GM19468 (cell line): ENCODE measurements at regions not wholly inside any gene's neighbourhood (a gene's known extent, or its start where the extent isn't known, plus 50 kb on each side); places are given as distances from the start of the nearest gene placed in this dataset.
"Not testable (repeated sequence)": the region's sequence is repeated elsewhere in the genome, so short reads cannot be mapped to it uniquely, and the experiment has no call there.

ENCODE experiments used
- ATAC-seq: cut with Tn5 transposase; IDR thresholded peaks from one replicate; pipeline ENCODE4 v1.9.1; 2021; ENCODE audit warnings: mild to moderate bottlenecking, moderate library complexity, moderate number of reproducible peaks; ENCODE audit not compliant: unreplicated experiment; ENCODE audit errors: extremely low read depth

DNA sequence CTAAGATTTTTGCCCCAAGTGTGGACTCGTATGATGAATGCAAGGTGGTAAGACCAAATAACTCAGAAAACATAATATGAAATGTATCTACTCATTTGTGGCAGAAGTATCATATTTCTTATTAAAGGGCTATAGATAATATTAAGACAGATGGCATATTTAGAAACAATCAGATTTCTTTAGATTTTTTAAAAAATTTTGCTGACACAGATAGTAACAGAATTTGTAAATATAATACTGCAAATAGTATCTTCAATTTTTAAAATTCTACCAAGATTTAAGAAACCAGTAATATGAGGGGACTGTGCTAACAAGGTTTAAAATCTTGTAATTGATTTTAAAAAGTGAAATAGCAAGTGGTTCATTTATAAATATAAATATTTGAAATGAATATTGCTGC is 1064.1 kb downstream of the DIPK2A start:
- no peak for ATAC-seq

DNA sequence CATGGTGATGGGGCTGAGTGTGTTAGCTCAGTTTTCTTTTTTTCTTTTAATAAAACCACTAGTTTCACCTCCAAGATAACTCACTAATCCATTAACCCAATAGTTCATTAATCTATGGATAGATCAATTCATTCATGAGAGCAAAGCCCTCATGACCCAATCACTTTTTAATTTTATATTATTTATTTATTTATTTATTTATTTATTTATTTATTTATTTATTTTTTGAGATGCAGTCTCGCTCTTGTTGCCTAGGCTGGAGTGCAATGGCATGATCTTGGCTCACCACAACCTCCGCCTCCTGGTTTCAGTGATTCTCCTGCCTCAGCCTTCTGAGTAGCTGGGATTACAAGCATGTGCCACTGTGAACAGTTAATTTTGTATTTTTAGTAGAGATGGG is 1082.4 kb downstream of the DIPK2A start:
- ATAC-seq, result not testable (repeated sequence)

GRCh38 chr3:145055375-145056076 is 1083.9 kb downstream of the DIPK2A start:
- ATAC-seq, result peak; percentile 29

DNA sequence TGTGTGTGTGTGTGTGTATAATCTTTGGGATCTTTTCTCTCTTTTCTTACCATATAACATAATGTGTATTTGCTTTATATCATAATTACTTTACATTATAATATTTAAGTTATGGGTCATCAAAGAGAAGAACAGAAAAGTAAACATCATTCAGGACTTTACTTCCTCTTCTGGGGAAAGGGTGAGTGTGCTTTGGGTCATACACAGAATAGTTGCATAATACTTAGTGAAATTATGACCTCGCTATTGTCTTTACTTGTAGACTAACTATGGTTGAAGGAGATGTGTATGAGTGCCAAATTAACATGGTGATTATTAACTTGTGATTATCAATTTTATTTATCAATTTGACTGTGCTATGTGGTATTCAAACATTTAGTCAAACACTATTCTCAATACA is 1086.9 kb downstream of the DIPK2A start:
- no peak for ATAC-seq

- ATAC-seq, result no peak
Observed at GRCh38 chr3:145063616-145064015, 1092.0 kb downstream of the DIPK2A start.

DNA sequence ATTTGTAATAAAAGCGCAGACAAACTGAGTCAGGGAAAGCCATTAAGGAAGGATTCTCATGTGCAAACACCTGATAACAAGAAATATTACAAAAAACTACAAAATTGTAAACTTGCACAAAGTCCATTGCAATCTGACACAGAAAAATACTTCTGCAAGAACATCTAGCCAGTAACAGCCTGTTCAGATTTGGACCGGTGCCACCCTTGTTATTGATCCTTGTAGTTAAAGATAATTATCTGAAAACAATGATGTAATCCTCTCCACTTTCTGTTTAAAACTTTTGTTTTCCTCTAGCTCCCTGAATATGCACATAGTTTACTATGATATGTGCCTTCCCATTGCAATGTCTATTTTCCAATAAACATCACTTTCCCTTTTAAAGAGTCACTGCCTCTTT is 1090.2 kb downstream of the PLOD2 start:
- no peak for ATAC-seq

DNA sequence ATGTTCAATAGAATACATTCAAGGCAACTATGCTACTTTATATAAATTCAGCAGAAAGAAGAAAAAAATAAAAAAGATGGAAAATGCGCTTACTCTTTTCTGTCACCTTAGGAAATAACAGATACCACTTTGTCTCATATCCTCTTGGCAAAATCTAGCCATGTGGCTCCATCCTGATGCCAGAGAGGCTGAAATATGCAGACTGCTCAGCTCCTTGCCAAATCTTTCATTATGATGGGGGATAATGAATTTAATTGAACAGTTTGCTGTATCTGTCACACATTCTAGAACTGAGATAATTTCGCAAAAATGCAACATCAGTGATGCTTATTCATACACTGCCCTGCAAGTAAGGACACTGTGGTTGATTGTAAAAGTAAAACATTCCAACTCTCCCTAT is 1081.5 kb downstream of the PLOD2 start:
- no peak for ATAC-seq

DNA sequence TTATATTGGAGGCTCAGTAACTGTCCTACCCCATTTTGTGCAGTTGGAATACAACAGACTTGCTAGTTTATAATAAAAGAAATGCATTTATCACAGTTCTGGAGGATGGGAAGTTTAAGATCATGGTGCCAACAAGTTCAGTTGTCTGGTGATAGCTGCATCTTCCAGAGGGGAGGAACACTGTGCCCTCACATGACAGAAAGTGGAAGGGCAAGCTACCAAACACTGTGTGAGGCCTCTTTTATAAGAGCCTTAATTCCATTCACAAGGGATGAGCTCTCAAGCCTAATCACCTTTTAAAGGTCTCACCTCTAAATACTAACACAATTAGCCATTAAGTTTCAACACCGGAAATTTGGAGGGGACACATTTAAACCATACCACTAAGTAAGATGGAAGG is 1073.9 kb downstream of the PLOD2 start:
- no peak for ATAC-seq

GRCh38 chr3:145088917-145089316 is 1072.1 kb downstream of the PLOD2 start:
- ATAC-seq, result peak; percentile 59

GRCh38 chr3:145089337-145089736 is 1071.6 kb downstream of the PLOD2 start:
- ATAC-seq, result no peak

DNA sequence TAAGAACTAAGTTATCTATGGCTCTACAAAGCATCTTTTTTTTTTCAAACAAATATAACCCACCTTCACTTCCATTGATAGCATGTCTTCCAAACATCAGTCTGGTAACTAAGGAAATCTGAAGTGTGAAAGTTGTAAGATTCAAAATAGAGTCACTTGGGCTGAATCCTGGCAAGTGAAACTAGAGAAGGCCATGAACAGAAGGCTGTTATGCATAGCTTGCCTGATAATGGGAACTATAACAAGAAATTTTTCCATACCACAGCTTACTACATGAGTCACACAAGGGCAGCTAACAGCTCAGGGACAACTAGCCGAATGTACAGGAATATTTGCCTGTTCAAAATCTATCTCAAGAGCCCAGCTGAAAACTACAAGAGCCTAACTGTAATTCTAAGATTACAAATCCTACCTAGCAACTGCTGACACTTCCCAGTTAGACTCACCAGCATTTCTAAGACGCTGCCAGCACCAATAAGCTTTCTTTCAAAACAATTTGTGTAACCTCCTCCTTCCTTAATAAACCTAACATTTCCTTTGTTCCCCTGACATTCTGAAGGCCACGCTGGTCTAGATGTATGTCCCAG is 1066.5 kb downstream of the PLOD2 start:
- peak; percentile 83 for ATAC-seq

GRCh38 chr3:145111141-145111540 is 1049.8 kb downstream of the PLOD2 start:
- ATAC-seq, result not testable (repeated sequence)

- ATAC-seq, result no peak
Observed at GRCh38 chr3:145116769-145117168, 1044.2 kb downstream of the PLOD2 start.

GRCh38 chr3:145118303-145118702 is 1042.7 kb downstream of the PLOD2 start:
- ATAC-seq, result no peak

GRCh38 chr3:145124900-145125678 is 1035.9 kb downstream of the PLOD2 start:
- ATAC-seq, result no peak

- ATAC-seq, result no peak
Observed at GRCh38 chr3:145133281-145133680, 1027.7 kb downstream of the PLOD2 start.

DNA sequence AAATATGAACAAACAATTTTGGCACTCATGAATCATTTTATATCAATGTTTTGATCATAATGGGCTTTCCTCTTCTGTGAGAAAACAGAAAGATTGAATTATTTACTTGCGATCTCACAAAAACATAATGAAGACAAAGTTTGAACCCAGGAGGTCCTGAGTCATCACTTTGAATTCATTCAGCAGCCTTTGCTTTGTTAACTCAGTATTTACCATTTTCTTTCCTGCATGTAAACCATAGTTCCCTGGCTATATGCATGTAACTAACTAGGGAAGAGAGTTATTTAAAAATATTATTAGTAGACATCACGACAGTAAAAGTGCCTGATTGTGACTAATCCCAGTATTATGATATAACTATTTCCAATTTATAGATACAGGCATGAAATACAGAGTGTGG is 1026.2 kb downstream of the PLOD2 start:
- no peak for ATAC-seq

- ATAC-seq, result no peak
Observed at GRCh38 chr3:145144361-145144760, 1016.6 kb downstream of the PLOD2 start.

GRCh38 chr3:145145461-145145860 is 1015.5 kb downstream of the PLOD2 start:
- no peak for ATAC-seq

GRCh38 chr3:145159640-145160039 is 1001.3 kb downstream of the PLOD2 start:
- no peak for ATAC-seq

GRCh38 chr3:145170121-145170520 is 990.9 kb downstream of the PLOD2 start:
- ATAC-seq, result no peak
